ENCODE measurements at regions not wholly inside any gene's neighbourhood (a gene's known extent, or its start where the extent isn't known, plus 50 kb on each side); places are given as distances from the start of the nearest gene placed in this dataset.
A peak's percentile ranks its signal among the peaks of the same experiment; 100 is the strongest.

DNA sequence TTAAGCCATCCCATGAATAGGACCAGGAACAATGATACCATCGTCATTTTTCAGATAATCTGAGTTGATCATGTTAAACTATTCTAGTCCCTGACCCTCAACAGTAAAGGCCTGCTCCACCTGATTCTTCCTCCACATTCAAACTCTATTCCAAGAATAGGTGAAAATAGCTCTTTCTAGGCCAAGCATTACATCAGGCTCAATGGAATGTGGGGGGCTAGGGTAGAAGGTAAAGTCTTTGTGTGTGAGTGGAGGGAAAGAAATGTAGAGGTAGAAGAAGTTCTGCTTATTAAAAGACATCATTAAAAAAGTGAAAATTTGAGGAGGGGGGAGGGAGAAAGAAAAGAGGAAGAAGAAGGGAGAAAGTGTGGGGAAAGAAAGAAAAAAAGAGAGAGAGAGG is 653.3 kb upstream of the PKDCC start:
- ATAC-seq (ENCODE audit: low read depth in 2 of 2) = no peak
- peaks cover 2 to 31% (median 7%) of the 10 kb centered on the region in 7 donors for H3K9me3 Mint-ChIP-seq

GRCh38 chr2:41395692-41396091 is 652.1 kb upstream of the PKDCC start:
- Mint-ChIP-seq H3K4me1 (no peaks in the 10 kb centered on the region), H3K9me3 (peaks cover 2 to 31% (median 7%) of the 10 kb centered on the region in 7 donors), H3K36me3 (no peaks in the 10 kb centered on the region), H3K4me3 (no peak overlapping the region), H3K27me3 (no peaks in the 10 kb centered on the region), H3K27ac (no peak overlapping the region)
- no peak for DNase-seq
- no peak for ATAC-seq (ENCODE audit: low read depth in 2 of 2)

More for the DNA sequence above, 653.3 kb upstream of the PKDCC start:
- H3K4me1 Mint-ChIP-seq = no peaks in the 10 kb centered on the region
- H3K27ac Mint-ChIP-seq = no peak overlapping the region
- H3K27me3 Mint-ChIP-seq = no peaks in the 10 kb centered on the region
- H3K4me3 Mint-ChIP-seq = no peak overlapping the region
- no peak for DNase-seq
- H3K36me3 Mint-ChIP-seq = no peaks in the 10 kb centered on the region

DNA sequence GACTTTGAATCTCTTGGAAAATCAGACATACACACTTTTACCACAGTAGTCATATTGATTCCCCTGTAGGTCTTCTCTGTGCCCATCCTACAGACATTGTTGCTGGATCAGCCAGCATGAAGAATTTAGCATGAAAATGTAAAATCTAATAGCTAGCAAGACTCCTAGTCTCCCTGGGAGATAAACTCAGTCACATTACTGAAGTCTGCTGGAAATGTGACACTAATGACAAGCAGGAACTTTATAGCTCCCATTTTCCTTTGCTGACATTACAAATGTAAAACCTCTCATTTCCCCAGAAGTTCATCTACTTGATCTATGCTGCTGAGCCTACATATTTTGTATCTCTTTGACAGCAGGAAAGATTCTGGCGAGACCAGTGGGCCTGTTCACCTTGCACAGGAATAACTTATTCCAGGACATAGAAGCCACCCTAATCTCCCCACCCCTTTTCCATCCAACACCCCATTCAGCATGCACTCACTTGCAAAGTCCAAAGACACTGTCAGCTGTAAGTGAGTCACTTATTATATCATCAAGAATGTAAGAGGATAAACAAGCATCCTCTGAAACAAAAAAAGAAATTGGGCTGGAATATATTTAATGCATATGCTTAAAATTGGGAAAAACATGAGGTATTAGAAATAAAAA is 648.3 kb upstream of the PKDCC start:
- H3K36me3 Mint-ChIP-seq = no peaks in the 10 kb centered on the region
- DNase-seq (no peak), ATAC-seq (ENCODE audit: low read depth in 2 of 2) (no peak)
- no peaks in the 10 kb centered on the region for H3K4me1 Mint-ChIP-seq
- peaks cover 0 to 3% (median 0%) of the 10 kb centered on the region in 3 donors for H3K27me3 Mint-ChIP-seq
- peak overlapping the region in 1 of 6 donors; percentile 15 for H3K27ac Mint-ChIP-seq
- no peak overlapping the region for H3K4me3 Mint-ChIP-seq
- peaks cover 2 to 28% (median 4%) of the 10 kb centered on the region in 7 donors for H3K9me3 Mint-ChIP-seq

GRCh38 chr2:41400088-41400665 is 647.6 kb upstream of the PKDCC start:
- no peak overlapping the region for H3K27ac Mint-ChIP-seq
- H3K9me3 Mint-ChIP-seq = peaks cover 2 to 22% (median 4%) of the 10 kb centered on the region in 7 donors
- DNase-seq (no peak), ATAC-seq (ENCODE audit: low read depth in 2 of 2) (no peak)
- H3K4me3 Mint-ChIP-seq = no peak overlapping the region
- no peaks in the 10 kb centered on the region for H3K36me3 Mint-ChIP-seq
- H3K27me3 Mint-ChIP-seq = peaks cover 0 to 3% (median 0%) of the 10 kb centered on the region in 3 donors
- no peaks in the 10 kb centered on the region for H3K4me1 Mint-ChIP-seq

GRCh38 chr2:41405441-41405840 is 642.4 kb upstream of the PKDCC start:
- Mint-ChIP-seq H3K4me3 (no peak overlapping the region), H3K27ac (no peak overlapping the region), H3K9me3 (peaks cover 0 to 4% (median 0%) of the 10 kb centered on the region in 7 donors), H3K4me1 (no peaks in the 10 kb centered on the region), H3K36me3 (no peaks in the 10 kb centered on the region), H3K27me3 (peaks cover 0 to 3% (median 0%) of the 10 kb centered on the region in 3 donors)
- DNase-seq = no peak
- ATAC-seq (ENCODE audit: low read depth in 2 of 2) = no peak

- ATAC-seq (ENCODE audit: low read depth in 2 of 2) = no peak
These were observed 638.5 kb upstream of the PKDCC start for GRCh38 chr2:41409328-41409727.

DNA sequence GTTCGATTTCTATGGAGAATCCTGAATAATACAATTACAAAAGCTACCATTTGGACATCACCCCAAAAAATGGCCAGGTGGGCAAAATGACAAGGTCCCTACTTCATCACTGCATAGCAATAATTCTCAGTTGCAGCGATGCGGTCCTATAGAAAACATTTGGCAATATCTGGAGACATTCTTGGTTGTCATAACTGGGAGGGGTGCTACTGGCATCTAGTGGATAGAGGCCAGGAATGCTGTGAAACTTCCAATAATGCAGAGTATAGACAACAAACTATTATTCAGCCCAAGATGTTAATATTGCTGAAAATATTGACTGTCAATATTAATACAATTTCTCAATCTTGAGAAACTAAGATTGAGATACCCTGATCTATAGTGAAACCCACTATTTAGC is 637.8 kb upstream of the PKDCC start:
- peak overlapping the region in 1 of 6 donors; percentile 50 for H3K27ac Mint-ChIP-seq
- no peaks in the 10 kb centered on the region for H3K27me3 Mint-ChIP-seq
- ATAC-seq (ENCODE audit: low read depth in 2 of 2) = no peak
- no peaks in the 10 kb centered on the region for H3K4me1 Mint-ChIP-seq
- H3K9me3 Mint-ChIP-seq = peaks cover 0 to 6% (median 0%) of the 10 kb centered on the region in 7 donors
- no peak for DNase-seq
- H3K36me3 Mint-ChIP-seq = no peaks in the 10 kb centered on the region
- H3K4me3 Mint-ChIP-seq = no peak overlapping the region

More at GRCh38 chr2:41409328-41409727, 638.5 kb upstream of the PKDCC start:
- DNase-seq = no peak
- H3K4me3 Mint-ChIP-seq = no peak overlapping the region
- no peak overlapping the region for H3K27ac Mint-ChIP-seq
- no peaks in the 10 kb centered on the region for H3K4me1 Mint-ChIP-seq
- no peaks in the 10 kb centered on the region for H3K27me3 Mint-ChIP-seq
- no peaks in the 10 kb centered on the region for H3K36me3 Mint-ChIP-seq
- H3K9me3 Mint-ChIP-seq = peaks cover 0 to 2% (median 0%) of the 10 kb centered on the region in 7 donors

GRCh38 chr2:41413813-41414485 is 633.9 kb upstream of the PKDCC start:
- H3K36me3 Mint-ChIP-seq = no peaks in the 10 kb centered on the region
- peak overlapping the region in 1 of 6 donors; percentile 40 for H3K27ac Mint-ChIP-seq
- H3K9me3 Mint-ChIP-seq = peaks cover 0 to 6% (median 0%) of the 10 kb centered on the region in 7 donors
- ATAC-seq (ENCODE audit: low read depth in 2 of 2) (no peak), DNase-seq (no peak)
- H3K4me3 Mint-ChIP-seq = no peak overlapping the region
- no peaks in the 10 kb centered on the region for H3K27me3 Mint-ChIP-seq
- H3K4me1 Mint-ChIP-seq = no peaks in the 10 kb centered on the region

GRCh38 chr2:41414486-41415230 is 633.2 kb upstream of the PKDCC start:
- no peaks in the 10 kb centered on the region for H3K4me1 Mint-ChIP-seq
- H3K27me3 Mint-ChIP-seq = no peaks in the 10 kb centered on the region
- H3K9me3 Mint-ChIP-seq = peaks cover 0 to 6% (median 0%) of the 10 kb centered on the region in 7 donors
- no peak overlapping the region for H3K4me3 Mint-ChIP-seq
- H3K36me3 Mint-ChIP-seq = no peaks in the 10 kb centered on the region
- peak overlapping the region in 1 of 6 donors; percentile 40 for H3K27ac Mint-ChIP-seq
- DNase-seq (no peak), ATAC-seq (ENCODE audit: low read depth in 2 of 2) (no peak)

- Mint-ChIP-seq H3K27me3 (no peaks in the 10 kb centered on the region), H3K9me3 (peaks cover 0 to 4% (median 0%) of the 10 kb centered on the region in 7 donors), H3K4me1 (no peaks in the 10 kb centered on the region), H3K27ac (no peak overlapping the region), H3K4me3 (no peak overlapping the region), H3K36me3 (no peaks in the 10 kb centered on the region)
- no peak for DNase-seq
- no peak for ATAC-seq (ENCODE audit: low read depth in 2 of 2)
These were observed 630.3 kb upstream of the PKDCC start for GRCh38 chr2:41417511-41417910.

DNA sequence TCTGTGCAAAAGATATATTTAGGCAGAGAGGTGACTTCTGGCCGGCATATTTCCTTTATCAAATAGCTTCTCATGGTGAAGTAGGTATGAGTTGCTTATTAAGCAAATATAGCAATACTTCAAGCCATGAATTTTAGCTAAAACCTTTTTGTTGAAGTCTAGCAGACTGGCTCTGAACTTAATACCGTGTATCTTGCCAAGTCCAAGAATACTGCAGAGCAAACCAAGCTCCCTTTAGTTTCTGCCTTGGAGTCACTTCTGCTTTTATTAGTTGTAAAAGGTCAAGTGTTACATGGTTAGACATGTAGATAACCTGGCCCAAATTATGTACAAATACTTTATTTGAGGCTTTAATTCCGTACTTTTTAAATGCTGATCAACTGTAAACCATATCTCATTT is 627.6 kb upstream of the PKDCC start:
- H3K27ac Mint-ChIP-seq = no peak overlapping the region
- peaks cover 0 to 1% (median 0%) of the 10 kb centered on the region in 7 donors for H3K9me3 Mint-ChIP-seq
- H3K4me1 Mint-ChIP-seq = no peaks in the 10 kb centered on the region

DNA sequence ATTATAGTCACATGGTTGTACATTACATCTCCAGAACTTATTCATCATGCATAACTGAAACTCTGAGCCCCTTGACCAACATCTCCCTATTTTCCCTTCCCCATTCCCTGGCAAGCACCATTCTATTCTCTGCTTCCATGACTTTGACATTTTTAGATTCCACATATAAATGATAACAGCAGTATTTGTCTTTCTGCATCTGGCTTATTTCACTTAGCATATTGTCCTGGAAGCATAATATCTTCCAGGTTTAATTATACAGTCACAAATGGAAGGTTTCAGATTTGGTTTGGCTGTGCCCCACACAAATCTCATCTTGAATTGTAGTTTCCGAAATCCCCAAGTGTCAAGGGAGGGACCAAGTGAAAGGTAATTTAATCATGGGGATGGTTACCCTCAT is 626.9 kb upstream of the PKDCC start:
- Mint-ChIP-seq H3K27me3 (no peaks in the 10 kb centered on the region), H3K4me1 (no peaks in the 10 kb centered on the region), H3K27ac (no peak overlapping the region), H3K36me3 (no peaks in the 10 kb centered on the region), H3K9me3 (peaks cover 0 to 1% (median 0%) of the 10 kb centered on the region in 7 donors), H3K4me3 (no peak overlapping the region)
- DNase-seq (no peak), ATAC-seq (ENCODE audit: low read depth in 2 of 2) (no peak)

More for the DNA sequence above, 627.6 kb upstream of the PKDCC start:
- Mint-ChIP-seq H3K36me3 (no peaks in the 10 kb centered on the region), H3K4me3 (no peak overlapping the region), H3K27me3 (no peaks in the 10 kb centered on the region)
- ATAC-seq (ENCODE audit: low read depth in 2 of 2) (no peak), DNase-seq (no peak)

DNA sequence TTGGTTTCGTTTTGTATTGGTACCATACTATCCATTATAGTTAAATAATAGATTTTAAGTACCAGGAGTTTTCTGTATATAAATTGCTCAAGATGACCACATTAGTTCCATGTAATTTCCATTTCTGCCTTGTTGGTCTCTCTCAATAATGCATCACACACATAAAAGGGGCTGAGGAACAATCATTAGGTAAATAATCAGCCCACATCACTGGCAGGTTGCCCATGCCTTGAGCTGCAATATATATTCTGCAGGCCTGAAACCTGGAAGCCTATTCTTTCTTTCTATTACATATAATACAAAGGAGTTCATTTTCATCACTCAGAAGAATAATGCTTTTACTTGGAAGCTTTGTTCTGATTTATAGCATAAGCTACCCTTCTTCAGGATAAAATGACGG is 616.1 kb upstream of the PKDCC start:
- Mint-ChIP-seq H3K27me3 (no peaks in the 10 kb centered on the region), H3K36me3 (no peaks in the 10 kb centered on the region), H3K27ac (no peak overlapping the region), H3K9me3 (peaks cover 0 to 4% (median under 1%) of the 10 kb centered on the region in 7 donors), H3K4me1 (no peaks in the 10 kb centered on the region), H3K4me3 (no peak overlapping the region)
- no peak for DNase-seq
- no peak for ATAC-seq (ENCODE audit: low read depth in 2 of 2)

Measured in naive B cell (primary cell).